PC-9 (cell line): ENCODE measurements at regions not wholly inside any gene's neighbourhood (a gene's known extent, or its start where the extent isn't known, plus 50 kb on each side); places are given as distances from the start of the nearest gene placed in this dataset.

Source experiments
- BruUV-seq: library from RNA; stranded (reverse); fragments of 400-500 nt; replicated peaks from 2 replicates; lab custom pipeline; 2021; lab: Mats Ljungman, UMichigan
- CTCF ChIA-PET: fragments of 300-600 bp; sonication (Branson Sonifier 250); formaldehyde crosslinking; loops from one replicate; lab custom pipeline; 2022; ENCODE audit warnings: antibody characterized with exemption; lab: Charles Lee
- POLR2A ChIA-PET: fragments of 300-600 bp; sonication (Branson Sonifier 250); formaldehyde crosslinking; loops from one replicate; lab custom pipeline; 2022; ENCODE audit warnings: antibody characterized with exemption; ENCODE audit not compliant: unreplicated experiment; lab: Charles Lee
- DNase-seq, 2 experiments: peaks; one replicate each; pipeline versions ENCODE4 v3.0.0 to v3.0.0-alpha.2; 2015 to 2022; ENCODE audit warnings: mixed read lengths in 1 of 2
- H2AFZ ChIP-seq: fragments of 200-600 bp; sonication (generic); 2 replicates; pipeline ENCODE4 v1.8.1; 2017; ENCODE audit warnings: antibody characterized with exemption
- H3F3A ChIP-seq: fragments of 200-600 bp; sonication (generic); 2 replicates; pipeline ENCODE4 v1.8.1; 2017; ENCODE audit warnings: antibody characterized with exemption, mild to moderate bottlenecking, low read depth; ENCODE audit not compliant: insufficient read depth
- H3K27ac ChIP-seq: fragments of 200-600 bp; sonication (generic); 2 replicates; pipeline ENCODE4 v1.6.1; 2016; ENCODE audit warnings: mixed run types
- H3K27me3 ChIP-seq: fragments of 200-600 bp; sonication (generic); 2 replicates; pipeline ENCODE4 v1.6.1; 2016; ENCODE audit warnings: low read depth, mixed run types; ENCODE audit not compliant: insufficient read depth
- H3K36me3 ChIP-seq: fragments of 200-600 bp; sonication (generic); 2 replicates; pipeline ENCODE4 v1.6.1; 2016; ENCODE audit warnings: low read depth, mixed run types
- H3K4me1 ChIP-seq: fragments of 200-600 bp; sonication (generic); replicated peaks from 2 replicates; pipeline ENCODE4 v1.6.1; 2016; ENCODE audit warnings: mixed run types; ENCODE audit not compliant: insufficient read depth
- H3K4me2 ChIP-seq: fragments of 200-600 bp; sonication (generic); 2 replicates; pipeline ENCODE4 v1.6.1; 2017; ENCODE audit warnings: mixed run types
- H3K4me3 ChIP-seq: fragments of 200-600 bp; sonication (generic); 2 replicates; pipeline ENCODE4 v1.6.1; 2016; ENCODE audit warnings: mixed run types
- H3K79me2 ChIP-seq: fragments of 200-600 bp; sonication (generic); 2 replicates; pipeline ENCODE4 v1.6.1; 2017; ENCODE audit warnings: low read depth, mixed run types
- H3K9me2 ChIP-seq: fragments of 200-600 bp; sonication (generic); 2 replicates; pipeline ENCODE4 v1.8.1; 2017; ENCODE audit warnings: mild to moderate bottlenecking; ENCODE audit not compliant: insufficient read depth
- H3K9me3 ChIP-seq: fragments of 200-600 bp; sonication (generic); 2 replicates; pipeline ENCODE4 v1.8.1; 2016; ENCODE audit warnings: low read depth; ENCODE audit not compliant: insufficient read depth
- H4K20me1 ChIP-seq: fragments of 200-600 bp; sonication (generic); 2 replicates; pipeline ENCODE4 v1.8.1; 2017; ENCODE audit not compliant: insufficient read depth
- CTCF ChIP-seq: fragments of 200-600 bp; sonication (generic); conservative IDR thresholded peaks from 2 replicates; pipeline ENCODE4 v1.6.1; 2017; ENCODE audit warnings: mixed run types, antibody characterized with exemption, mild to moderate bottlenecking, moderate library complexity
- EZH2 ChIP-seq: fragments of 200-600 bp; sonication (generic); IDR thresholded peaks from 2 replicates; pipeline ENCODE4 v1.8.0; 2017; ENCODE audit warnings: antibody characterized with exemption, low read depth
- intact Hi-C: fragments of 100-400 bp; cut with micrococcal nuclease; formaldehyde crosslinking; loops from one replicate; pipeline ENCODE4 v1.10.0; 2022; ENCODE audit not compliant: unreplicated experiment

- H3K79me2 ChIP-seq = no peaks in the 10 kb centered on the region
- ChIA-PET CTCF (no interaction called here), POLR2A (no interaction called here)
- H3K27me3 ChIP-seq = no peaks in the 10 kb centered on the region
- no peaks in the 10 kb centered on the region for H3F3A ChIP-seq
- BruUV-seq = no TSS peak
- H3K4me1 ChIP-seq = no peaks in the 10 kb centered on the region
- H3K9me3 ChIP-seq = no peaks in the 10 kb centered on the region
- H3K27ac ChIP-seq = no peak overlapping the region
- DNase-seq = no peak
- H2AFZ ChIP-seq = no peak overlapping the region
- H3K9me2 ChIP-seq = no peaks in the 10 kb centered on the region
- H3K4me3 ChIP-seq = no peak overlapping the region
- TF ChIP-seq EZH2 (no peak), CTCF (no peak)
- no peak overlapping the region for H3K4me2 ChIP-seq
- H4K20me1 ChIP-seq = no peaks in the 10 kb centered on the region
- intact Hi-C loops = no loop called here
- no peaks in the 10 kb centered on the region for H3K36me3 ChIP-seq
These were observed 499.9 kb downstream of the ZEB2 start for GRCh38 chr2:144020047-144020446.

- no peaks in the 10 kb centered on the region; the same call in 1 of the 2 replicates for H3K9me2 ChIP-seq
- H3K4me3 ChIP-seq = no peak overlapping the region
- TF ChIP-seq CTCF = no peak
- TF ChIP-seq EZH2 = no peak
- no peak for DNase-seq
- no peaks in the 10 kb centered on the region for H3K79me2 ChIP-seq
- H2AFZ ChIP-seq = no peak overlapping the region
- no peak overlapping the region for H3K27ac ChIP-seq
- no peaks in the 10 kb centered on the region for H3F3A ChIP-seq
- H3K4me1 ChIP-seq = no peaks in the 10 kb centered on the region
- no peaks in the 10 kb centered on the region for H3K9me3 ChIP-seq
- no TSS peak for BruUV-seq
- H3K36me3 ChIP-seq = no peaks in the 10 kb centered on the region
- H3K4me2 ChIP-seq = no peak overlapping the region
- CTCF ChIA-PET = interaction anchor here (0.7 kb wide), 1 partner anchor 256 kb away, joined by 6 read pairs; no protein-coding TSS in a partner anchor
- intact Hi-C loops = no loop called here
- no peaks in the 10 kb centered on the region for H4K20me1 ChIP-seq
- H3K27me3 ChIP-seq = no peaks in the 10 kb centered on the region
- POLR2A ChIA-PET = no interaction called here
These were observed 504.2 kb downstream of the ZEB2 start for GRCh38 chr2:144015655-144016245.

GRCh38 chr2:144015036-144015435 lies 504.9 kb downstream of the ZEB2 start:
- H3K4me3 ChIP-seq = no peak overlapping the region
- ChIA-PET POLR2A (interaction anchor here (0.6 kb wide), 1 partner anchor 271 kb away, joined by 3 read pairs; no protein-coding TSS in a partner anchor), CTCF (interaction anchor here (0.7 kb wide), 1 partner anchor 255 kb away, joined by 6 read pairs; no protein-coding TSS in a partner anchor)
- no peaks in the 10 kb centered on the region for H4K20me1 ChIP-seq
- no peak for DNase-seq
- TF ChIP-seq CTCF (no peak), EZH2 (no peak)
- H3F3A ChIP-seq = no peaks in the 10 kb centered on the region
- H3K27me3 ChIP-seq = no peaks in the 10 kb centered on the region
- no peak overlapping the region for H2AFZ ChIP-seq
- no peaks in the 10 kb centered on the region; the same call in 1 of the 2 replicates for H3K9me2 ChIP-seq
- intact Hi-C loops = no loop called here
- no peak overlapping the region for H3K4me2 ChIP-seq
- H3K79me2 ChIP-seq = no peaks in the 10 kb centered on the region
- no peaks in the 10 kb centered on the region for H3K9me3 ChIP-seq
- no TSS peak for BruUV-seq
- H3K27ac ChIP-seq = no peak overlapping the region
- H3K36me3 ChIP-seq = no peaks in the 10 kb centered on the region
- no peaks in the 10 kb centered on the region for H3K4me1 ChIP-seq
